ENCODE measurements at regions not wholly inside any gene's neighbourhood (a gene's known extent, or its start where the extent isn't known, plus 50 kb on each side); places are given as distances from the start of the nearest gene placed in this dataset.

DNA sequence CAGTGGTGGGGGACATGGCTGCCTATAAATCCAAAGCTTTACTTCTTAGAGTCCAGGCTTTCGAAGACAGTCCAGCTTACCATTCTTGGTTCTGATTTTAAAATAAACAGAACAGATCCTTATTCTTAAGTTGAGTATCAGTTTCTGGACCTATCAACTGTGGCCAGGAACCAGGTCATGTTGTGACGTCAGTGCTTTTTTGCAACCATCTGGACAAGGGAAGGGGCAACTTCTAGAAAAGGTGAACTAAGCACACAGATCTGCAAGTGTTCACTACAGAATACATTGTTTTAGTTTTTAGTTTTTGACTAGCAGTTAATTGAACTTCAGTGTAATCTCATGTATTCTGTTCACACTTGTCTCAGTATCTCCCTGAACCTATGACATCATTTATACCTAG lies 326.0 kb upstream of the MGAT5 start:
- Histone ChIP-seq H2AFZ (ENCODE audit: insufficient read depth, low read depth, low read length, poor library complexity, severe bottlenecking) (no peak overlapping the region), H3K4me1 (ENCODE audit: control insufficient read depth in 2 of 2, insufficient read depth in 2 of 2, low read length in 2 of 2) (no peaks in the 10 kb centered on the region), H3K27ac (ENCODE audit: low read length in 2 of 2) (no peak overlapping the region), H3K36me3 (replicated peaks in 1 of 2; ENCODE audit: control extremely low read depth in 1 of 2, control insufficient read depth in 1 of 2, extremely low read depth in 1 of 2, insufficient read depth in 2 of 2, low read length in 1 of 2) (no peaks in the 10 kb centered on the region), H3K79me2 (ENCODE audit: control insufficient read depth, insufficient read depth, low read length) (no peaks in the 10 kb centered on the region), H3K9me3 (ENCODE audit: control extremely low read depth in 1 of 3, control insufficient read depth in 2 of 3, insufficient read depth in 1 of 3, low read length in 2 of 3) (no peaks in the 10 kb centered on the region), H4K20me1 (ENCODE audit: control insufficient read depth, insufficient read depth, low read length, poor library complexity, severe bottlenecking) (no peaks in the 10 kb centered on the region), H3K9ac (ENCODE audit: low read length) (no peak overlapping the region), H3K4me3 (ENCODE audit: control extremely low read depth in 1 of 5, extremely low read depth in 1 of 5, insufficient read depth in 1 of 5, low read depth in 2 of 5, low read length in 4 of 5) (no peak overlapping the region), H3K27me3 (replicated peaks in 1 of 4; ENCODE audit: control extremely low read depth in 1 of 4, control insufficient read depth in 3 of 4, insufficient read depth in 4 of 4, low read length in 3 of 4) (no peaks in the 10 kb centered on the region), H3K4me2 (replicated peaks; ENCODE audit: low read depth, low read length, poor library complexity, severe bottlenecking) (no peak overlapping the region)
- POLR2A ChIA-PET: no interaction called here
- Mint-ChIP-seq H3K27ac (no peak overlapping the region), H3K4me1 (no peaks in the 10 kb centered on the region), H3K9me3 (ENCODE audit: insufficient read depth) (peaks cover 3% of the 10 kb centered on the region), H3K4me3 (no peak overlapping the region), H3K27me3 (no peaks in the 10 kb centered on the region)
- intact Hi-C loops (cut with micrococcal nuclease): no loop called here
- CTCF ChIA-PET: no interaction called here
- no peak for ATAC-seq (ENCODE audit: low read depth)
- WGBS (ENCODE audit: insufficient coverage): 80% methylated on average over 1 of the region's 2 CpGs
- no peak for DNase-seq
- TF ChIP-seq CTCF (IDR thresholded peaks at IDR 0.05) (no peak), EZH2 (IDR thresholded peaks at IDR 0.05; ENCODE audit: borderline replicate concordance, insufficient read depth, low read depth, low read length, poor library complexity, severe bottlenecking) (no peak)

DNA sequence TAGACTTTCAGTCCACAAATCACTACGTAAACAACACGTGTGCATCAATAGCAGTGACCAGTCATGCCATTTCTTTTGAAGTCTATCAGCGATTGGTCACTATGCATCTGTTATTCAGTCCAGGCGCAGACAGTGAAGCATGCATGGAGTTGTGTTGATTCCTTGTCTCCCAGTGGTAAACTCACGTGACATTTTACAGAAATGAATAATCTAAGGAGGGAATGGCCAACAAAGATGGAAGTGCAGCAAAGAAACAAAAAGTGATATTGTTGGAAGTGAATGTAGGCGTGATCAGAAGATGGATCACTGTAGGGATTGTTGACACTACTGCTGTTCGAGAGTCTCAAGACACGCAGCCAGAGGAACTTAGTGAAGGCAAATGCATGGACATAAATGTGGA lies 317.8 kb upstream of the MGAT5 start:
- no peak for DNase-seq
- Mint-ChIP-seq H3K4me1 (no peaks in the 10 kb centered on the region), H3K9me3 (ENCODE audit: insufficient read depth) (peaks cover 3% of the 10 kb centered on the region), H3K27me3 (peaks cover 4% of the 10 kb centered on the region), H3K4me3 (no peak overlapping the region), H3K27ac (no peak overlapping the region)
- H4K20me1 ChIP-seq (ENCODE audit: control insufficient read depth, insufficient read depth, low read length, poor library complexity, severe bottlenecking): no peaks in the 10 kb centered on the region
- no peak overlapping the region for H3K4me3 ChIP-seq (ENCODE audit: control extremely low read depth in 1 of 5, extremely low read depth in 1 of 5, insufficient read depth in 1 of 5, low read depth in 2 of 5, low read length in 4 of 5)
- ChIA-PET POLR2A (no interaction called here), CTCF (no interaction called here)
- intact Hi-C loops (cut with micrococcal nuclease): no loop called here
- H3K79me2 ChIP-seq (ENCODE audit: control insufficient read depth, insufficient read depth, low read length): peaks cover 5% of the 10 kb centered on the region
- no peak overlapping the region for H3K4me2 ChIP-seq (replicated peaks; ENCODE audit: low read depth, low read length, poor library complexity, severe bottlenecking)
- H2AFZ ChIP-seq (ENCODE audit: insufficient read depth, low read depth, low read length, poor library complexity, severe bottlenecking): no peak overlapping the region
- peaks cover 0 to 2% (median 0%) of the 10 kb centered on the region in 4 experiments for H3K27me3 ChIP-seq (replicated peaks in 1 of 4; ENCODE audit: control extremely low read depth in 1 of 4, control insufficient read depth in 3 of 4, insufficient read depth in 4 of 4, low read length in 3 of 4)
- H3K9me3 ChIP-seq (ENCODE audit: control extremely low read depth in 1 of 3, control insufficient read depth in 2 of 3, insufficient read depth in 1 of 3, low read length in 2 of 3): peaks cover 0 to 3% (median 2%) of the 10 kb centered on the region in 3 donors
- H3K36me3 ChIP-seq (replicated peaks in 1 of 2; ENCODE audit: control extremely low read depth in 1 of 2, control insufficient read depth in 1 of 2, extremely low read depth in 1 of 2, insufficient read depth in 2 of 2, low read length in 1 of 2): no peaks in the 10 kb centered on the region
- TF ChIP-seq EZH2 (IDR thresholded peaks at IDR 0.05; ENCODE audit: borderline replicate concordance, insufficient read depth, low read depth, low read length, poor library complexity, severe bottlenecking): no peak
- TF ChIP-seq CTCF (IDR thresholded peaks at IDR 0.05): no peak
- H3K4me1 ChIP-seq (ENCODE audit: control insufficient read depth in 2 of 2, insufficient read depth in 2 of 2, low read length in 2 of 2): no peaks in the 10 kb centered on the region
- WGBS (ENCODE audit: insufficient coverage): 95% methylated on average over 8 of the region's 8 CpGs
- no peak overlapping the region for H3K27ac ChIP-seq (ENCODE audit: low read length in 2 of 2)
- no peak overlapping the region for H3K9ac ChIP-seq (ENCODE audit: low read length)
- ATAC-seq (ENCODE audit: low read depth): no peak
